ENCODE measurements at regions not wholly inside any gene's neighbourhood (a gene's known extent, or its start where the extent isn't known, plus 50 kb on each side); places are given as distances from the start of the nearest gene placed in this dataset.

DNA sequence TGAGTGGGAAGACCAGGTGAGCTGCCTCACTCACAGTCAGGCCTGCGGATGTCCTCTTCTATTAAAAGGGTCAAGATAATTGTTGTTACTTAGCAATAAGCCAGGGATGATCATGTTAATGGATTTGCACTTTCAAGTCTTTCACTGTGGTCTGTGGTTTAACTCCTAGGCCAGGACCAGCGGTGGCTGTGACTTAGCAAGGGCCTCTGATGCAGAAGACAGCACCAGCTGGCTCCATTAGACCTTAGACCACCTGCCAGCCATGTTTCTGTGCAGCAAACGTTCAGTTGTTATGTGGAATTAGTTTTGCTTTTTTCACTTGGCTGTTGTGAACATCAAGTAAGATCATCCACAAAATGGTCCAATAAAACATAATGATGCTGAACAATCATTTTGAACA lies 537.3 kb downstream of the TNS3 start:
- TF ChIP-seq, protein P1, sequence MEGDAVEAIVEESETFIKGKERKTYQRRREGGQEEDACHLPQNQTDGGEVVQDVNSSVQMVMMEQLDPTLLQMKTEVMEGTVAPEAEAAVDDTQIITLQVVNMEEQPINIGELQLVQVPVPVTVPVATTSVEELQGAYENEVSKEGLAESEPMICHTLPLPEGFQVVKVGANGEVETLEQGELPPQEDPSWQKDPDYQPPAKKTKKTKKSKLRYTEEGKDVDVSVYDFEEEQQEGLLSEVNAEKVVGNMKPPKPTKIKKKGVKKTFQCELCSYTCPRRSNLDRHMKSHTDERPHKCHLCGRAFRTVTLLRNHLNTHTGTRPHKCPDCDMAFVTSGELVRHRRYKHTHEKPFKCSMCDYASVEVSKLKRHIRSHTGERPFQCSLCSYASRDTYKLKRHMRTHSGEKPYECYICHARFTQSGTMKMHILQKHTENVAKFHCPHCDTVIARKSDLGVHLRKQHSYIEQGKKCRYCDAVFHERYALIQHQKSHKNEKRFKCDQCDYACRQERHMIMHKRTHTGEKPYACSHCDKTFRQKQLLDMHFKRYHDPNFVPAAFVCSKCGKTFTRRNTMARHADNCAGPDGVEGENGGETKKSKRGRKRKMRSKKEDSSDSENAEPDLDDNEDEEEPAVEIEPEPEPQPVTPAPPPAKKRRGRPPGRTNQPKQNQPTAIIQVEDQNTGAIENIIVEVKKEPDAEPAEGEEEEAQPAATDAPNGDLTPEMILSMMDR (IDR thresholded peaks at IDR 0.05): no peak
- TF ChIP-seq POLR2AphosphoS5 (IDR thresholded peaks at IDR 0.05; ENCODE audit: insufficient read depth in 1 of 2, low read depth in 1 of 2): no peak
